HepG2 (cell line): ENCODE measurements at regions not wholly inside any gene's neighbourhood (a gene's known extent, or its start where the extent isn't known, plus 50 kb on each side); places are given as distances from the start of the nearest gene placed in this dataset.

Experiments
- HNRNPH1 ChIP-seq: fragments of 200-400 bp; formaldehyde crosslinking; optimal IDR thresholded peaks from 2 replicates; pipeline ENCODE3; 2017; ENCODE audit warnings: mild to moderate bottlenecking, low read depth, low read length
- RNF2 ChIP-seq: fragments of 450-650 bp; conservative IDR thresholded peaks from 2 replicates; pipeline ENCODE4 v1.6.1; 2016; ENCODE audit warnings: low read depth
- SRSF1 ChIP-seq: fragments of 200-400 bp; formaldehyde crosslinking; optimal IDR thresholded peaks from 2 replicates; pipeline ENCODE3; 2017; ENCODE audit warnings: mild to moderate bottlenecking, low read depth, low read length, moderate library complexity
- TF ChIP-seq, protein P1 (sequence below): sonication (generic); formaldehyde crosslinking; IDR thresholded peaks from 2 replicates; pipeline ENCODE4 v1.8.0; 2022; ENCODE audit warnings: mild to moderate bottlenecking, missing genetic modification reagents
- TF ChIP-seq, protein P2 (sequence below), 2 experiments: sonication (generic) in 1 of 2; formaldehyde crosslinking in 1 of 2; IDR thresholded peaks; 2 replicates each; pipeline versions ENCODE4 v1.5.1 to v1.6.1; 2011 to 2020; ENCODE audit warnings: borderline replicate concordance in 1 of 2, low read depth in 1 of 2, low read length in 1 of 2, mild to moderate bottlenecking in 1 of 2, missing genetic modification reagents in 1 of 2, moderate library complexity in 1 of 2

- no peak for TF ChIP-seq HNRNPH1
- no peak for TF ChIP-seq RNF2
- TF ChIP-seq SRSF1 = no peak
- TF ChIP-seq, protein P1, sequence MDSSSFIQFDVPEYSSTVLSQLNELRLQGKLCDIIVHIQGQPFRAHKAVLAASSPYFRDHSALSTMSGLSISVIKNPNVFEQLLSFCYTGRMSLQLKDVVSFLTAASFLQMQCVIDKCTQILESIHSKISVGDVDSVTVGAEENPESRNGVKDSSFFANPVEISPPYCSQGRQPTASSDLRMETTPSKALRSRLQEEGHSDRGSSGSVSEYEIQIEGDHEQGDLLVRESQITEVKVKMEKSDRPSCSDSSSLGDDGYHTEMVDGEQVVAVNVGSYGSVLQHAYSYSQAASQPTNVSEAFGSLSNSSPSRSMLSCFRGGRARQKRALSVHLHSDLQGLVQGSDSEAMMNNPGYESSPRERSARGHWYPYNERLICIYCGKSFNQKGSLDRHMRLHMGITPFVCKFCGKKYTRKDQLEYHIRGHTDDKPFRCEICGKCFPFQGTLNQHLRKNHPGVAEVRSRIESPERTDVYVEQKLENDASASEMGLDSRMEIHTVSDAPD (CRISPR knock-in tag) = no peak
- TF ChIP-seq, protein P2, sequence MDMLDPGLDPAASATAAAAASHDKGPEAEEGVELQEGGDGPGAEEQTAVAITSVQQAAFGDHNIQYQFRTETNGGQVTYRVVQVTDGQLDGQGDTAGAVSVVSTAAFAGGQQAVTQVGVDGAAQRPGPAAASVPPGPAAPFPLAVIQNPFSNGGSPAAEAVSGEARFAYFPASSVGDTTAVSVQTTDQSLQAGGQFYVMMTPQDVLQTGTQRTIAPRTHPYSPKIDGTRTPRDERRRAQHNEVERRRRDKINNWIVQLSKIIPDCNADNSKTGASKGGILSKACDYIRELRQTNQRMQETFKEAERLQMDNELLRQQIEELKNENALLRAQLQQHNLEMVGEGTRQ (IDR thresholded peaks at IDR 0.05; ENCODE audit: low read depth, low read length) = no peak
- TF ChIP-seq, protein P2 (CRISPR knock-in tag; IDR thresholded peaks at IDR 0.05; ENCODE audit: borderline replicate concordance) = no peak
Observed at GRCh38 chr10:83199374-83199773, 939.9 kb upstream of the GHITM start.
